WTC11 (cell line): ENCODE measurements at regions not wholly inside any gene's neighbourhood (a gene's known extent, or its start where the extent isn't known, plus 50 kb on each side); places are given as distances from the start of the nearest gene placed in this dataset.
"Not testable (repeated sequence)": the region's sequence is repeated elsewhere in the genome, so short reads cannot be mapped to it uniquely, and the experiment has no call there.

Source experiments
- ATAC-seq: fragments of 200-7000 bp; cut with Tn5 transposase; 2 replicates; pipeline ENCODE4 v1.10.0; 2021; ENCODE audit warnings: mild to moderate bottlenecking, moderate library complexity
- CTCF ChIA-PET: fragments of 300-600 bp; sonication (Branson Sonifier 250); formaldehyde crosslinking; loops from one replicate; lab custom pipeline; 2021; ENCODE audit warnings: antibody characterized with exemption; lab: Charles Lee
- POLR2A ChIA-PET: fragments of 350-600 bp; sonication (Branson Sonifier 250); formaldehyde crosslinking; loops from one replicate; lab custom pipeline; 2021; ENCODE audit warnings: antibody characterized with exemption; lab: Charles Lee
- DNase-seq: peaks from one replicate; pipeline ENCODE4 v3.0.0; 2021; ENCODE audit warnings: low spot score
- H3K27ac Mint-ChIP-seq: 2 replicates; pipeline ENCODE4 v1.8.0; 2021; ENCODE audit warnings: mixed read lengths
- H3K27me3 Mint-ChIP-seq: 2 replicates; pipeline ENCODE4 v1.8.0; 2021; ENCODE audit warnings: low read depth, mild to moderate bottlenecking, moderate library complexity, mixed read lengths
- H3K36me3 Mint-ChIP-seq: 2 replicates; pipeline ENCODE4 v1.8.0; 2021; ENCODE audit warnings: mixed read lengths
- H3K4me1 Mint-ChIP-seq: 2 replicates; pipeline ENCODE4 v1.8.0; 2022; ENCODE audit warnings: mixed read lengths
- H3K4me3 Mint-ChIP-seq: 2 replicates; pipeline ENCODE4 v1.8.0; 2021; ENCODE audit warnings: mild to moderate bottlenecking, moderate library complexity, mixed read lengths
- H3K9me3 Mint-ChIP-seq: 2 replicates; pipeline ENCODE4 v1.8.0; 2021; ENCODE audit warnings: mixed read lengths
- AFF4 ChIP-seq: sonication (generic); formaldehyde crosslinking; IDR thresholded peaks from 2 replicates; pipeline ENCODE4 v1.8.1; 2023; ENCODE audit warnings: mild to moderate bottlenecking, missing genetic modification reagents, borderline replicate concordance
- ATF6 ChIP-seq: sonication (generic); formaldehyde crosslinking; IDR thresholded peaks from 2 replicates; pipeline ENCODE4 v1.8.1; 2023; ENCODE audit warnings: mild to moderate bottlenecking, missing genetic modification reagents
- E2F4 ChIP-seq: sonication (generic); formaldehyde crosslinking; IDR thresholded peaks from 2 replicates; pipeline ENCODE4 v1.8.1; 2022; ENCODE audit warnings: low read depth, mild to moderate bottlenecking, moderate library complexity, missing genetic modification reagents, borderline replicate concordance
- EMX1 ChIP-seq: fragments of 250-450 bp; sonication (Bioruptor Pico); IDR thresholded peaks from 2 replicates; pipeline ENCODE4 v1.8.0; 2021; ENCODE audit warnings: mild to moderate bottlenecking
- ESRRA ChIP-seq: sonication (generic); formaldehyde crosslinking; IDR thresholded peaks from 2 replicates; pipeline ENCODE4 v1.8.1; 2022; ENCODE audit warnings: mild to moderate bottlenecking, missing genetic modification reagents, borderline replicate concordance
- ETV6 ChIP-seq: sonication (generic); formaldehyde crosslinking; IDR thresholded peaks from 2 replicates; pipeline ENCODE4 v1.8.1; 2022; ENCODE audit warnings: mild to moderate bottlenecking, missing genetic modification reagents
- FOXP4 ChIP-seq: sonication (generic); formaldehyde crosslinking; IDR thresholded peaks from 2 replicates; pipeline ENCODE4 v1.8.0; 2022; ENCODE audit warnings: mild to moderate bottlenecking, missing genetic modification reagents
- GTF2I ChIP-seq: fragments of 250-450 bp; sonication (Bioruptor Pico); conservative IDR thresholded peaks from 2 replicates; pipeline ENCODE4 v1.4.0; 2021; ENCODE audit warnings: mild to moderate bottlenecking
- IRF2 ChIP-seq: sonication (generic); formaldehyde crosslinking; IDR thresholded peaks from 2 replicates; pipeline ENCODE4 v1.8.0; 2022; ENCODE audit warnings: low read depth, missing genetic modification reagents, borderline replicate concordance
- JAZF1 ChIP-seq: fragments of 250-450 bp; sonication (Bioruptor Pico); IDR thresholded peaks from 2 replicates; pipeline ENCODE4 v1.9.0; 2021; ENCODE audit warnings: moderate library complexity, mild to moderate bottlenecking, inconsistent platforms
- NFATC4 ChIP-seq: fragments of 250-450 bp; sonication (Bioruptor Pico); IDR thresholded peaks from 2 replicates; pipeline ENCODE4 v1.9.0; 2021; ENCODE audit warnings: mild to moderate bottlenecking
- NFYB ChIP-seq: sonication (generic); formaldehyde crosslinking; conservative IDR thresholded peaks from 2 replicates; pipeline ENCODE4 v1.8.0; 2022; ENCODE audit warnings: low read depth, missing genetic modification reagents
- NR2C2 ChIP-seq: sonication (generic); formaldehyde crosslinking; IDR thresholded peaks from 2 replicates; pipeline ENCODE4 v1.8.0; 2022; ENCODE audit warnings: mild to moderate bottlenecking, missing genetic modification reagents
- USF1 ChIP-seq: sonication (generic); formaldehyde crosslinking; IDR thresholded peaks from 2 replicates; pipeline ENCODE4 v1.8.0; 2022; ENCODE audit warnings: mild to moderate bottlenecking, missing genetic modification reagents
- ZBTB43 ChIP-seq: sonication (generic); formaldehyde crosslinking; IDR thresholded peaks from 2 replicates; pipeline ENCODE4 v1.8.1; 2023; ENCODE audit warnings: mild to moderate bottlenecking, missing genetic modification reagents
- ZNF121 ChIP-seq: sonication (generic); formaldehyde crosslinking; IDR thresholded peaks from 2 replicates; pipeline ENCODE4 v1.8.0; 2023; ENCODE audit warnings: missing genetic modification reagents
- ZNF232 ChIP-seq: sonication (generic); formaldehyde crosslinking; IDR thresholded peaks from 2 replicates; pipeline ENCODE4 v1.8.0; 2022; ENCODE audit warnings: mild to moderate bottlenecking, missing genetic modification reagents
- ZNF512 ChIP-seq: sonication (generic); formaldehyde crosslinking; IDR thresholded peaks from 2 replicates; pipeline ENCODE4 v1.8.1; 2022; ENCODE audit warnings: missing genetic modification reagents, borderline replicate concordance

- DNase-seq (no peak), ATAC-seq (no peak)
- no peak for TF ChIP-seq AFF4 (CRISPR knock-in tag)
- TF ChIP-seq NFATC4 (CRISPR knock-in tag) = no peak
- no peak for TF ChIP-seq ZNF512 (CRISPR knock-in tag)
- TF ChIP-seq ETV6 = no peak
- TF ChIP-seq JAZF1 (CRISPR knock-in tag) = no peak
- TF ChIP-seq ZNF232 (CRISPR knock-in tag) = no peak
- no peak for TF ChIP-seq IRF2
- TF ChIP-seq ZNF121 = no peak
- no peak for TF ChIP-seq ATF6 (CRISPR knock-in tag)
- no peak for TF ChIP-seq EMX1
- TF ChIP-seq FOXP4 (CRISPR knock-in tag) = no peak
- no peak for TF ChIP-seq ESRRA (CRISPR knock-in tag)
- no peak for TF ChIP-seq NR2C2 (CRISPR knock-in tag)
- peaks cover 10% of the 10 kb centered on the region for H3K4me1 Mint-ChIP-seq
- no peaks in the 10 kb centered on the region for H3K36me3 Mint-ChIP-seq
- H3K9me3 Mint-ChIP-seq = no peaks in the 10 kb centered on the region
- no peak overlapping the region for H3K27ac Mint-ChIP-seq
- no peak overlapping the region for H3K4me3 Mint-ChIP-seq
- CTCF ChIA-PET = no interaction called here
- no peaks in the 10 kb centered on the region for H3K27me3 Mint-ChIP-seq
- POLR2A ChIA-PET = no interaction called here
Observed at GRCh38 chr6:6829872-6830685, 241.6 kb downstream of the LY86 start.

- CTCF ChIA-PET, H3K27ac Mint-ChIP-seq, H3K4me1 Mint-ChIP-seq, H3K36me3 Mint-ChIP-seq, H3K9me3 Mint-ChIP-seq, H3K27me3 Mint-ChIP-seq, POLR2A ChIA-PET, DNase-seq, H3K4me3 Mint-ChIP-seq, ATAC-seq: not testable (repeated sequence)
Observed at GRCh38 chr6:6830686-6831063, 242.2 kb downstream of the LY86 start.

- ATAC-seq = no peak
- H3K4me1 Mint-ChIP-seq = no peaks in the 10 kb centered on the region
- POLR2A ChIA-PET = no interaction called here
- TF ChIP-seq E2F4 (CRISPR knock-in tag) = no peak
- TF ChIP-seq NFYB (CRISPR knock-in tag) = no peak
- TF ChIP-seq NR2C2 (CRISPR knock-in tag) = no peak
- TF ChIP-seq ZNF121 = no peak
- no peak for TF ChIP-seq ZBTB43 (CRISPR knock-in tag)
- TF ChIP-seq GTF2I (CRISPR knock-in tag) = no peak
- no peak for TF ChIP-seq USF1 (CRISPR knock-in tag)
Observed at GRCh38 chr6:6832439-6832838, 243.9 kb downstream of the LY86 start.

More at GRCh38 chr6:6832439-6832838, 243.9 kb downstream of the LY86 start:
- H3K27me3 Mint-ChIP-seq = no peaks in the 10 kb centered on the region
- no peaks in the 10 kb centered on the region for H3K9me3 Mint-ChIP-seq
- no peak overlapping the region for H3K27ac Mint-ChIP-seq
- H3K4me3 Mint-ChIP-seq = no peak overlapping the region
- no peaks in the 10 kb centered on the region for H3K36me3 Mint-ChIP-seq
- DNase-seq = no peak
- CTCF ChIA-PET = interaction anchor here (1.7 kb wide), 1 partner anchor 136 kb away, joined by 5 read pairs; no protein-coding TSS in a partner anchor
